Stimulated activated CD8-positive, alpha-beta memory T cell treated with anti-CD3 and anti-CD28 coated beads, Interleukin-15, amount 100 ng/mL, for 48 hours (primary cell): ENCODE measurements at regions not wholly inside any gene's neighbourhood (a gene's known extent, or its start where the extent isn't known, plus 50 kb on each side); places are given as distances from the start of the nearest gene placed in this dataset.

ENCODE experiments used
- DNase-seq, 2 donors: peaks; one replicate each; pipeline ENCODE4 v3.0.0-alpha.2; 2020; ENCODE audit warnings: low read depth in 2 of 2

DNA sequence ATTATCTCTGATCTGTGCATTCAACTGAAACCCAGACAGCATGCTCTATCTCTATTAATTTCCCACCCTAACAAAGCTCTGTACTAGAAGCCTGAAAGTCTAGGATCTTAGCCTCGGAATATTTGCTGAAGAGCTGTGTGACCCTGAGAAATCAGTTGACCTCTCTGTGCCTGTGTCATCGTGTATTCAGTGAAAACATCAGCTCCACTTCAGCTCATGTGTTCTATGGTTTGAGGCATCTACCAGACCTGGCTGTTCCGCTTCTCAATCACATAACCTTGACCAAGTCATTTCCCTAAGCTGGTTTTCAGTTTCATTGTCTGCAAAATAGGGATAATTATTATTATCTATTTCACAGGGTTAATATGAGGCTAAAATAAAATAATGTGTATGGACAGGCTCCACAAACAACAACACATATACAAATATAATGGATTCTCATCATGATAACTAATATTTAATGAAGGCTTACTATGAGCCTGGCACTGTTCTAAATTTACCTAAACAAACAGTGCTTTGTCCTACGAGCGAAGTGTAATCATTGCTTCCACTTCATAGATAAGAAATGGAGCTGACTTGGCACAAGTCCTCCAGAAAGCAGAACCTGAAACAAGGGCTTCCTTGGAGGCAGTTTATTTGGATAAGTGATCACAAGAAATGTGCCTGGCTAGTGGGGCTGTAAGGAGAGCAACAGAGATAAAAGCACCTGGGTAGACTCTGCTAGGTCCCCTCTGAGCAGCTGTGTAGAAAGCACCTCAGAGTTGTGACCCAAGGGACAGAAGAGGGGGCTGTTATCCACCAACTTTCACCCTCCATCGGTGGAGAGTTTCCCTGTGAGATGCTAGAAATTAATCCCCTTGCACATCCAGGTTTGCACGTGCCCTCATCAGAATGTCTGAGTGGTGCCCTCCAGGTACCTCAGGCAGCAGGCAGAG lies 356.9 kb downstream of the RAB28 start:
- no peak for DNase-seq

DNA sequence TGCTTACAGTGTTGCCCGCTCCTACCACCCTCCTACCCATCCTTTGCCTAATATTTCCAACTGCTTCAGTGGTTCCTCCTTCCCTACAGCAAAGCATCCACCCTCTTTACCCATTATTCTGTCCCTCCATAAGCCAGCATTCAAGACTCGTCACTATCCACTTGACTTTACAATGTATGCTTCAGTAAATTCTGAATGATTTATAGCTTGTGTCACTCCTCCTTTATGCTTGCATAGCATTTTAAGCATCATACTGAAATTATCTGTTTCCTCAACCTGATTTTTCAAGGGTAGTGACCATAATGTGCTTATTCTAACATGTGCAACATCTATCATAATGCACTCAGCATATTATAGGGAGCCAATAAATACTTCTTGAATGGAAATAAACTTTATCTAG lies 365.5 kb downstream of the RAB28 start:
- no peak for DNase-seq

DNA sequence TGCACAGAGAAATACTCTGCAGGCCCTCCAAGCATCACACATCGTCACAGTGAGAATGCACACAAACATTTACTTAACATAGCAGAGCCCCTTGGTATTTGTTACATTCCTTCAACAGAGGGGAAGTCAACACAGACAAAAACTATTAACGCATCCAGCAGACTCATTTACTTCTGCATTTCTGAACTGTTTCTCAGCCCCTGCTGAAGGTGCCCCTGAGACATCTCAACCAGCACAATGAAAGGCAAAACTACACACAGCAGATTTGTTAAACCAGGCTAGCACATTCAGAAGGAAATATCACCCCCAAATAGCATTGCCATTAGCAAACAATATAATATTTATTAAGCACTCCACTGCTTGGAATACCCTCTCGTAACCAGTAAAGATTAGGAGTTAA lies 367.0 kb downstream of the RAB28 start:
- no peak for DNase-seq

DNA sequence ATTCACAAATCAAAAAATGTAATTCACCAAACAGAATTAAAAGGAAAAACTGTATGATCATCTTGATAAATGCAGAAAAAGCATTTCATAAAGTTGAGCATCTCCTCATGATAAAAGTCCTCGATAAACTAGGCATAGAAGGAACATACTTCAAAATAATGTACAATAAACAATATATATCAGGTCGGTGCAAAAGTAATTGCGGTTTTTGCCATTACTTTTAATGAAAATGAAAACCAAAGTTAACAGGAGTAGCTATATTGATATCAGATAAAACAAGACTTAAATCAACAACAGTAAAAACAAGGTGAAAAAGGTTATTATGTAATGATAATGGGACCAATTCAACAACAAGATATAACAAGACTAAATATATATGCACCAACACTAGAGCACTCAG lies 372.1 kb downstream of the RAB28 start:
- DNase-seq: no peak

DNA sequence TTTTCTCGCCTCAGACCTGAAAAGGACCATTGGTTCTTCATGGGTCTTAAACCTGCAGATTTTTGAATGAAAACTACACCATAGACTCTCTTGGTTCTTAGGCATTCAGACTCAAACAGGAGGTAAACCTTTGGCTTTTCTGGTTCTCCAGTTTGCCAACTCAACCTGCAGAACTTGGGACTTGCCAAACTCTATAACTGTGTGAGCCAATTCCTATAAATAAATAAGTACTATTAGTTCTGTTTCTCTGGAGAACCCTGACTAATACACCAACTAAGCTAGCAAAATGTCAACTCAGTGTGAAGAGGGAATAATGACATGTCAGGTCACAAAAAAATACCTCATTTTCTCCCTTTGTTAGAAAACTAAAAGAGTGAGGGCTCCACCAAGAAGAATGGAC lies 374.6 kb downstream of the RAB28 start:
- no peak for DNase-seq

DNA sequence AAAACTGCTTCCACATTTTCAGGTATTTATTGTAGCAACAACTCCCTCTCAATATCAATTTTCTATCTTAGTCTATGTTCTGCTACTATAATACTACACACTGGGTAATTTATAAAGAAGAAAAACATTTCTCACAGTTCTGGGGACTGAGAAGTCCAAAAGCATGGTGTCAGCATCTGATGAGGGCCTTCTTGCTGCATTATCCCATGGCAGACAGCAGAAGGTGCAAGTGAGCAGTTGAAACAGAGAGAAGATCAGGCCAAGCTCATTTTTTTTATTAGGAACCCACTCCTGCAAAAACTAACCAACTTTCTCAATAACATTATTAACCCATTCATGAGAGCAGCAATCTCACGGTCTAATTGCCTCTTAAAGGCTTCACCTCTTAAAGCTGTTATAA lies 376.0 kb downstream of the RAB28 start:
- DNase-seq: no peak

DNA sequence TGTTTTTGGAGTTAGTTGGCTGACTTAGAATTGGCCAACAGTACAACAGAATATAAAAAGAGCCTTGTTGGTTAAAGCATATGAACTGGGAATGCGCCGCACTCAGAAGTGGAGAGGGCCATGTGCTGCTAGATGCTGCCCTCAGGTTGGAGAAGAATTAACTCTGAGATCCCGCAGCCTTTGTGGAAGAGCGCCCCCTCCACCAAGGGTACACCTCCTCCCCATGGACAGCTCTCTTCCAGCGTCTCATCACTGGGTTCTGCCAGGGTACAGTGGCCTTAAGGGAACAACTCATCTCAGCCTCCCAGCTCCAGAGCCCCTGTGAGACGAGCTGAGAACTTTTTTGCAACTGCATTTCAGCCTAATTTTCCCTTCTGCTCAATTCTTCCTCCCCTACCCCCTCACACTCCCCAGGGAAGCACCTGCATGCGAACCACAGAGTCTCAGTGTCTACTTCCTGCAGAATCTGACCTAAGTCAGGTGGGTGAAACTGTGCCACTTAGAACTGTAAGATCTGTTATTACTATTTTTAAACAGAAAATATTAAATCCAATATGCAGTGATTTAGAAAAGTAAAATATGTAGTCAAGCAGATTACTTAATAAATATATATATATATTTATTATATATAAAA lies 380.6 kb downstream of the RAB28 start:
- DNase-seq: no peak

DNA sequence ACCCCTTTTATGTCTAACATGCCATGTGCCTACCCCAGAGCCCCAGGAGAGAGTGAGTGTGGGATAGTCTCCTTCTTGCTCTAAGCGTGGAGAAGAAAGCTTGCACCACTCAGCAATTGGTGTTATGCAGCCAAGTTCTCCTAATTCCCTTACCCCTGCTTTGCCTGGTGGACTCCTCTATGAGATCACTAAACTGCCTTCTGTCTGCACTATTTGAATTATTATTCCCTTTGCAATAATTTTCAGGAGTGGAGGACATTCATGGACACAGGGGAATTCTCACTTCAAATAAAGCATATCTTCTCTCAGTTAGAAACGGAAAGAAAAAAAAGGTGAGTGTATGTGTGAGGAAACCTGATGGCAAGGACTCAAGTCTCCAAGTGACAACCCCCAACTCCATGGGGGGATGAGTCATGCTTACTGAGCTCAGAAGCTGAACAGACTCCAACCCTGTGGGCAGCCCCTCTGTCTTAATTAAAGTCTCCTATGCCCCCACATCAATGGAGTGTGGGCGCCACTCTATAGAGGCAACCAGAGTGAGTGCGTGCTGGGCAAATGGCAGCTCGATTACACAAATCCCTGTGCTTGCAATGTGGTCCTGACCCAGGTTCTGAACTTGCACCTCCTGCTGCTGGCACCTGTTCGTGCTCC lies 381.9 kb downstream of the RAB28 start:
- no peak for DNase-seq

DNA sequence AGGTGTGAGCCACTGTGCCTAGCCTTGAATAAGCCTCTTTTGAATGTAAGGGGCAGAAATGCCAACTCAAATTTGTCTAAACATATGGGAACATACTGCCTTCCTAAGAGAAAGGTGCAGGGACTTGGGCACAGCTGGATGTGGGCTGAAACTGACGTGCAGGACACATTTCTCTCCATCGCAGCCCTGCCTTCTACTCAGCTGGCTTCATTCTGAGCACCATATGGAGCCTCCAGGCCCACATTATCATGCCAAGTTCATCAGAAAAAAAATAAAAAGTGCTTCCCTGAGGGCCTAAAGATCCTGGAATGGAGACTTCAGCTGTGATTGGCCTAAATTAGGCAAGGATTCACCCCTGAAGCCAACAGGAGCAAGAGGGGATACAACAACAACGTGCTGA lies 386.2 kb downstream of the RAB28 start:
- no peak for DNase-seq

DNA sequence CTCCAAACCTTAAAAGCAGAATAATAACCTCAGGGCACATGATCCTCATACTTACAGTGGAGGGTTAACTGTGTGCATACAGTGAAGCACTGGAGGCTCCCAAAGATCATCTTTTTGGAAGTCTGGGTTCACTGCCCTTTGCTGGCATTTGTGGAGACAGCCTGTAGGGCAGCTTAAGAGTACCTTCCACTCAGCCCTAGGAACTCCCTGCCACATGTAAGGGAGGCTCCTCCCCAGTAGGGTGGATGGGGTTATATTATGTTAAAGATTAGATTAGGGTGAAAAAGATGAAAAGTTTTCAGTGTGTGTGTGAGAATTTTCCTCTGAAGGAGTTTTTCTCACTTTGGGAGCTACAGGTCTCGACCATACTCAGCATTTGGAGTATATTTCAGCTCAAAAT lies 388.4 kb downstream of the RAB28 start:
- DNase-seq: no peak

DNA sequence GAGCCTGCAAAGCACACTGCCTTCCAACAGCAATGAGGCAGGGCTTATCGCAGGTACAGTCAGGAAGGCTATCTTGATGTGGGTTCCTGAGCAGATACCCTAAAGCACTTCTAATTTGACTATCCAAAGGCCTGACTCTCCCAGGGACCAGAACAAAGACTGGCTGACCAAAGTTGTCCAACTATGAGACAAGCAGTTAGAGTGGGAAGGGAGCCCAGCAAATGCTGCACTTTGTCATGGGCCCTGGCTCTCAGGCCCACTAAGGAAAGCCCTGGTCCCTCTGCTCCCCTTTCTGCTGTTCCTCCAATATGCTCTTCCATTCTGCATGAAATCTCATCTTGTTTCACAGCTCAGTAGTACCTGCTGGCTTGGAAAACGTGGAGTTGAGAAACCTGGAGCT lies 391.0 kb downstream of the RAB28 start:
- no peak for DNase-seq

DNA sequence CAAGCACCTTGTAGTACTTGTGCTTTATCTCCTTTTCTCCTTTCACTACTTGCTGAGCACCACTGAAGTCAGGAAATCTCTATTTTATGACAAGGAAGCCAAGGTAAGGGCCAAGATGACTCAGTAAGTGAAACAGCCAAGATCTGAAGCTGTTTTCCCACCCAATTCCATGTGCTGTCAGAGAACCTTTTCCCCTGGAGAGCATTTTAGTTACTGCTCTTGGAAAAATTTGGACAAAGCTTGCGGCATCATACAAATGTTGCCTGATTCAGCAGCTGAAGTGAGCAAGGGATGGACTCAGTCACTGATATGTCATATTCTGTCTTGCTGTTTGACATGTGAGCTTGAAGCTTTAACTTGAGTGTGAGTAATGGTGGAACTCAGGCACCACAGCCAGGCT lies 391.4 kb downstream of the RAB28 start:
- DNase-seq: no peak

DNA sequence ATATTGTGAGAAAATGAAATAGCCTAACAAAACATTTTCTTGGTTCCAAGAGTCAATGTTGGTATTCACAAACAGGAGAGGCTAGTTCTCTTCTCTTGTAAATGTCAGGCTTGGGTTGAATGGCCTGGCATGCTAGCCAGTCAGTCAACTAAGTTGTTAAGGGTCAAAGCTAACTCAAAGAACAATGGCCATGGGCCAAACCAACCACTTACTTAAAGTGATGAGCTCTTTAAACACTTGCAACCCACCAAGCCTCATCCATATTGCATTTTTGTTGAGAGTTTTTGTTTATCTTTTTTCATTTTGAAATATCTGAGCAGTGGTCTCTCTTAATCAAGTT lies 394.5 kb downstream of the RAB28 start:
- DNase-seq: no peak

DNA sequence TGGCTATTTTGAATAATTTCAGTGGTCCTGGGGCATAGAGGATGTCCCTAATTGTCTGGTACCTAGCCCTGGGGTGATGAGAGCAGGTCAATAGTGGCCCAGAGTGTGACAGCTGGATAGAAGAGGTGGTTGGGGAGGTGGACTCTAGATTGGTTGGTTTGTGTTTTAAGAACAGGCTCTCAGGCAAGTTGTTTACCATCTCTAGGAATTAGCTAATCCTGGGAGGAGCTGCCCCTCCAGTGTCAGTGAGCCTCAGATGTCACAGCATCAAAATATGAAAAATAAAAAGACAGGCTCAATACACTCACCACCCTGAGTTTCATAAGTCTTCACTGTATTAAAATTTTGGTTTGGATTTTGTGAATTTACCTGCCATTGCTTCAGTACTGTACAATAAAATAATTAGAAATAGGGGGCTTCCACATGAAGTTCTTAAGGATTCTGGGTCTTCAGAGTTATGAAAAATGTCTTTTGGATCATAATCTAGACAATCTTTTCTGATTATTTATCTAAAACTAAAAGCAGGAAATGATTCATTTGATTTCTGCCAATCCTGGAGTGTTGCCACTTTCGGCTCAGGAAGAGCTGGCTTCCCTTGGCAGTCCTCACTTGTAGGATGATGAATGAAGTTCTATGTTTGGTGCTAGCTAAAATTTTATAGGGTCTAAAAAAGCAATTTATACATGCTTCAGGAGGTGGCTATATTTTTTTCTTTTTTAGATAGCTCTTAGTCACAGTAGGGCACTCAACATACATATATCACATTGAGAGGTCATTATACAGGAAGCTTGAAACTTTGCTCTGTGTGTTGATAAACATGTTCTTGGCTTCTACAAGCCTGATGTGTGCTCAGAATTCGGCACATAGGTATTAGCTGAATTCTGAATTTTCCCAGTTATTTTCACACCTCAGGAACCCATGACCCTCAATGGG lies 395.1 kb downstream of the RAB28 start:
- DNase-seq: no peak

DNA sequence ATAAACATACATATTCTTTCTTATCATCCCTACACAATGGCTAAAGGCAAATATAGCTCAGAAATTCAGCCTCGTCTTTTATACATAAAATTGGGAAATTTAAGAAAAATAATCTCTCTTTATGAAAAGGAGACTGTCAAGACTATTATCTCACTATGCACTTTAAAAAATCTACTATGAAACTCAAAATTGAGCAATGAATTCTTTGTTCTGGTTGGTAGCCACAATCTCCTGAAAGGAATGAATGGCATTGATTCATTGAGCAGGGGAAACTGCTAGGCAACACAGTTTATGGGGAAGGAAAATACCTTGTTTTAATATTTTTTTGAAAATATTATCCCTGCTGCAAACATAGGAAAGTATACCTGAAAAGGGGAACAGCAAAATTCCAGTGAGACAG lies 397.1 kb downstream of the RAB28 start:
- DNase-seq: no peak

DNA sequence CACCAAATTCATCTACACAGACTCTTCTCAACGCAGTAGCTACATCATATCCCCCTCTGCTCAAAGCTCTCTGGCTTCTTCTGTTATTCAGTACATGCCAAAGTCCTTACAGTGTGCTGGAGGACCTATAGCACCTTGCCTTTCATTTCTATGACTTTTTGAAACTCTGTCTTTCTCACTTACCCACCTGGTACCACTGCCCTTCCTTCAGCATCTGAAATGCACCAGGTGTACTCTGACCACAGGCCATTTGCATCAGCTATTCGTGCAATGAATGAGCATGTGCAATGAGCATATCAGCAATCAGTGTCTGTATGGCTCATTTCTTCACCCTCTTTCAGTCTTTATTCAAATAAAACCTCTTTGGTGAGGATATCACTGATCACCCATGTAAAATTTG lies 399.9 kb downstream of the RAB28 start:
- DNase-seq: no peak

DNA sequence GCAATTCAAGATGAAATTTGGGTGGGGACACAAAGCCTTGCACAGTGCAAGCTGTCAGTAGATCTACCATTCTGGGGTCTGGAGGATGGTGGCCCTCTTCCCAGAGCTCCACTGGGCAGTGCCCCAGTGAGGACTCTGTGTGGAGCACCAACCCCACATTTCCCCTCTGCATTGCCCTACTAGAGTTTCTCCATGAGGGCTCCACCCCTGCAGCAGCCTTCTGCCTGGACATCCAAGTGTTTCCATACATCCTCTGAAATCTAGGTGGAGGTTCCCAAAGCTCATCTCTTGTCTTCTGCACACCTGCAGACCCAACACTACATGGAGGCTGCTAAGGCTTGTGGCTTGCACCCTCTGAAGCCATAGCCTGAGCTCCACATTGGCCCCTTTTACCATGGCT lies 402.3 kb downstream of the RAB28 start:
- DNase-seq: no peak

DNA sequence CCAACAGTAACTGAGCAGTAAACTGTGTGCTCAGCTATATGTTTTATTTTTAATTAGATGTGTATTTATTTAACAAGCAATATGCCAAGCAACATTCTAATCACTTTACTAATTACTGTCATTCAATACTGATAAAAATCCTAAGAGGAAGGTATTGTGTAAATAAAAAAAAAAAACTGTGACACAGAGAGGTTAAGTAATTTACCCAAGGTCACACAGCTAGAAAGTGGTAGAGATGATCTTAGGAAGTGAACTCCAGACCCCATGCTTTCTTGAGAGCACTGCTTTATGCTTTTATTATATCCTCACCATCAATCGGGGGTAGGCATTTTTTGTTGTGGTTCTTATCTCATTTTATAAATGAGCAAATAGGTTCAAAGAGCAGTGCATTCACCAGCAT lies 417.1 kb downstream of the RAB28 start:
- no peak for DNase-seq

DNA sequence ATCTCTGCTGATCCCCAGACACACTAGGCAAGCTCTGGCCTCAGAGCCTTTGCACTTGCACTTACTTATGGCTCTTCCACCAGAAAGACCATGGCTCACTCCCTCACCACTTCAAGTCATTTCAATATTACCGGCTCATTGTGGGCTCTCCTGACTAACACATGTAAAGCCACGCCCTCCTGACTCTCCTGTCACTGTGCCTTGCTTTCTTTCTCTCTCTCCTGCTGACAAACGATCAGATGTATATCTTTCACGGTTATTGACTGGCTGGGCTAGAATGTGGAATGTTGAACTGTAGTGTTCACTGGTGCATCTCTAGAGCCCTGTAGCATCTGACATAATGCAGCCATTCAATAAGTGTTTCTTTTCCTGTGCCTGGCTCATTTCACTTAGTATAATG lies 425.1 kb downstream of the RAB28 start:
- no peak for DNase-seq

DNA sequence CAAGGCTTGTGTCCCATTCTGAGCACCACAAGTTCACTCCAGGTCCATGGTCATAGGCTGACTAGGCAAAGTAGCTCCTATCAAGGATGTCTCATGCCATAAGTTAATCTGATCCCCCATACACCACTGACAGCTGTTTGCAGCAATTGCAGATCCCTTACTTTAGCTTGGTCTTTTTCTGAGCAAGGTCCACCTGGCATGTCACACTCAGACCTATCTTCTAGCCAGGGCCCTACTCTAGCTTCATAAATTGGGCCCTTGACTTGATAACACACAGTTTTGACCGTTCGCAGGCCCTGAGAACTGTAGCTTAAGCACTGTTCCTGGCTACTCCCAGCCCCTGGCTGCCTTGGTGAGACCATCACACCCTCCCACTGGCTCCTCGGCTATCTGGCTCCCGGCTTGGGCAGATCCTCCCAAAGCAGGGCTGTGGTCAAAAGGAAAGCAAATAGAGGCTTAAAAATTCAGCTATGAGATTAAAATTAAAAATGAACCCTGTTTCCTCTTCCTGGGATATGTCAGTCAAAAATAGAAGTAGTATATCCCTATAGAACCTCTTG lies 427.4 kb downstream of the RAB28 start:
- DNase-seq: no peak

DNA sequence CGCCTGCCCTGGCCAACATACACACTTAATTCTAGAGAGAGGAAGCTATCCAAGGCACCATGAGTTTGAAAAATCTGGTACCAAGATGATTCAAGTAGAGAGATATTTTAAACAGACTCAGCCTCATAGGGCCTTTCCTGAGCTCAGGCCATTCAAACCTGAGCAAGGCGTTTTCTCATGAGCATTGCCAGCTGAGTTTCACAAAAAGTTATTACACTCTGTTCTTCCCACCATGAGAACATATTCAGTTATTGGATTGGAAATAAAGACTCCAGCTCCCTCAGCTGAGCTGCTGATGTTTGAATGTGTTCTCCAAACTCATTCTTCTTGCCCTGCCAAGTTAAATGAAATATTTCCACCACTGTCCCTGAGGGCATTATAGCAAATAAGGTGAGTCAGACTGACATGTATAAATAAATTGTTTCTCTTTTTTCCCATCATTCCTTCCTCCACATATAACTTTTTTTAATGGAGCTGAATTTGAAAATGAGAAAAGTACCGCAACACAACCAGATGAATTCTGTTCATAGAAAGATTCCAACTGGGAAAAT lies 429.6 kb downstream of the RAB28 start:
- DNase-seq: no peak
